Neural progenitor cell (in vitro differentiated cells): ENCODE measurements at regions not wholly inside any gene's neighbourhood (a gene's known extent, or its start where the extent isn't known, plus 50 kb on each side); places are given as distances from the start of the nearest gene placed in this dataset.

ENCODE experiments used
- CTCF ChIP-seq: fragments of 200-600 bp; sonication (generic); IDR thresholded peaks from 2 replicates; pipeline ENCODE4 v1.5.1; 2017; ENCODE audit warnings: antibody characterized with exemption, mild to moderate bottlenecking
- EZH2 ChIP-seq: fragments of 200-600 bp; sonication (generic); IDR thresholded peaks from 2 replicates; pipeline ENCODE4 v1.6.1; 2017; ENCODE audit warnings: antibody characterized with exemption, mild to moderate bottlenecking, moderate library complexity

- TF ChIP-seq CTCF (no peak), EZH2 (no peak)
Observed at GRCh38 chr2:16197504-16198147, 257.3 kb downstream of the MYCN start.
